ENCODE measurements at regions not wholly inside any gene's neighbourhood (a gene's known extent, or its start where the extent isn't known, plus 50 kb on each side); places are given as distances from the start of the nearest gene placed in this dataset.

- TF ChIP-seq CTCF (IDR thresholded peaks at IDR 0.05) (no peak), POLR2A (IDR thresholded peaks at IDR 0.05) (no peak)
Measured at GRCh38 chr2:67726416-67726815, 329.3 kb downstream of the ETAA1 start.

Measured in lower leg skin (tissue), 3 donors.